ENCODE measurements at regions not wholly inside any gene's neighbourhood (a gene's known extent, or its start where the extent isn't known, plus 50 kb on each side); places are given as distances from the start of the nearest gene placed in this dataset.

- Mint-ChIP-seq H3K4me3 (no peak overlapping the region), H3K9me3 (peaks cover 8% of the 10 kb centered on the region), H3K27me3 (ENCODE audit: low read depth) (peaks cover 61% of the 10 kb centered on the region), H3K36me3 (ENCODE audit: low read depth) (no peaks in the 10 kb centered on the region), H3K4me1 (peaks cover 4% of the 10 kb centered on the region), H3K27ac (no peak overlapping the region)
- no peak for TF ChIP-seq CTCF (IDR thresholded peaks at IDR 0.05; ENCODE audit: unreplicated experiment in 3 of 3)
These were observed 55.0 kb upstream of the NKX1-1 start for GRCh38 chr4:1460967-1461868.

GRCh38 chr4:1459722-1460511 lies 53.7 kb upstream of the NKX1-1 start:
- Mint-ChIP-seq H3K36me3 (ENCODE audit: low read depth) (no peaks in the 10 kb centered on the region), H3K27ac (no peak overlapping the region), H3K27me3 (ENCODE audit: low read depth) (peaks cover 70% of the 10 kb centered on the region), H3K4me1 (peaks cover 4% of the 10 kb centered on the region), H3K4me3 (no peak overlapping the region), H3K9me3 (peaks cover 10% of the 10 kb centered on the region)
- no peak for TF ChIP-seq CTCF (IDR thresholded peaks at IDR 0.05; ENCODE audit: unreplicated experiment in 3 of 3)

- no peak for TF ChIP-seq CTCF (IDR thresholded peaks at IDR 0.05; ENCODE audit: unreplicated experiment in 3 of 3)
- no peak overlapping the region for H3K27ac Mint-ChIP-seq
These were observed 53.0 kb upstream of the NKX1-1 start for GRCh38 chr4:1459081-1459721.

GRCh38 chr4:1458581-1458980 lies 52.3 kb upstream of the NKX1-1 start:
- H3K4me1 Mint-ChIP-seq = peaks cover 4% of the 10 kb centered on the region
- no peaks in the 10 kb centered on the region for H3K36me3 Mint-ChIP-seq (ENCODE audit: low read depth)
- peaks cover 74% of the 10 kb centered on the region for H3K27me3 Mint-ChIP-seq (ENCODE audit: low read depth)
- TF ChIP-seq CTCF (IDR thresholded peaks at IDR 0.05; ENCODE audit: unreplicated experiment in 3 of 3) = no peak
- no peak overlapping the region for H3K4me3 Mint-ChIP-seq
- no peak overlapping the region for H3K27ac Mint-ChIP-seq
- peaks cover 15% of the 10 kb centered on the region for H3K9me3 Mint-ChIP-seq

More at GRCh38 chr4:1459081-1459721, 53.0 kb upstream of the NKX1-1 start:
- Mint-ChIP-seq H3K27me3 (ENCODE audit: low read depth) (peaks cover 70% of the 10 kb centered on the region), H3K36me3 (ENCODE audit: low read depth) (no peaks in the 10 kb centered on the region), H3K9me3 (peaks cover 10% of the 10 kb centered on the region), H3K4me1 (peaks cover 4% of the 10 kb centered on the region), H3K4me3 (no peak overlapping the region)

Data from nephron (organoid).